22Rv1 (cell line): ENCODE measurements at regions not wholly inside any gene's neighbourhood (a gene's known extent, or its start where the extent isn't known, plus 50 kb on each side); places are given as distances from the start of the nearest gene placed in this dataset.

Experiments used
- ZFX ChIP-seq: fragments of 450-650 bp; IDR thresholded peaks from 2 replicates; pipeline ENCODE4 v1.6.1; 2017; ENCODE audit warnings: antibody characterized with exemption, borderline replicate concordance
- TF ChIP-seq, protein P1 (sequence below): fragments of 450-650 bp; IDR thresholded peaks from 2 replicates; pipeline ENCODE4 v1.5.1; 2017; ENCODE audit warnings: mild to moderate bottlenecking

DNA sequence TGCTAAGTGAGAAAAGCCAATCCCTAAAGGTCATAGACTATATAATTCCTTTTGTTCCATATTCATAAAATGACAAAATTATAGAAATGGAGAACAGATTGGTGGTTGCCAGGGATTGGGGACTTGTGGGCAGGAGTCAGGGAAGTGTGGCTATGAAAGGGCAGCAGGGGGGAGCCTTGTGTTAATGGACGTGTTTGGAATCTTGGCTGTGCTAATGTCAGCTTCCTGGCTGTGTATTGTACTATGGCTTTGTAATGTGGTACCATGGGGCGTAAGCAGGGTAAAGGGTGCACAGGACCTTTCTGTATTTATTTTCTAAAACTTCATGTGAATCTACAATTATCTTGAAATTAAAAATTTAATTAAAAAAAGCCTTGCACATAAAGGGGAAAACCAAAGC lies 248.5 kb downstream of the UQCRFS1 start:
- TF ChIP-seq, protein P1, sequence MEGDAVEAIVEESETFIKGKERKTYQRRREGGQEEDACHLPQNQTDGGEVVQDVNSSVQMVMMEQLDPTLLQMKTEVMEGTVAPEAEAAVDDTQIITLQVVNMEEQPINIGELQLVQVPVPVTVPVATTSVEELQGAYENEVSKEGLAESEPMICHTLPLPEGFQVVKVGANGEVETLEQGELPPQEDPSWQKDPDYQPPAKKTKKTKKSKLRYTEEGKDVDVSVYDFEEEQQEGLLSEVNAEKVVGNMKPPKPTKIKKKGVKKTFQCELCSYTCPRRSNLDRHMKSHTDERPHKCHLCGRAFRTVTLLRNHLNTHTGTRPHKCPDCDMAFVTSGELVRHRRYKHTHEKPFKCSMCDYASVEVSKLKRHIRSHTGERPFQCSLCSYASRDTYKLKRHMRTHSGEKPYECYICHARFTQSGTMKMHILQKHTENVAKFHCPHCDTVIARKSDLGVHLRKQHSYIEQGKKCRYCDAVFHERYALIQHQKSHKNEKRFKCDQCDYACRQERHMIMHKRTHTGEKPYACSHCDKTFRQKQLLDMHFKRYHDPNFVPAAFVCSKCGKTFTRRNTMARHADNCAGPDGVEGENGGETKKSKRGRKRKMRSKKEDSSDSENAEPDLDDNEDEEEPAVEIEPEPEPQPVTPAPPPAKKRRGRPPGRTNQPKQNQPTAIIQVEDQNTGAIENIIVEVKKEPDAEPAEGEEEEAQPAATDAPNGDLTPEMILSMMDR = no peak
- no peak for TF ChIP-seq ZFX
